WI38 (cell line): ENCODE measurements at regions not wholly inside any gene's neighbourhood (a gene's known extent, or its start where the extent isn't known, plus 50 kb on each side); places are given as distances from the start of the nearest gene placed in this dataset.
"Not testable (repeated sequence)": the region's sequence is repeated elsewhere in the genome, so short reads cannot be mapped to it uniquely, and the experiment has no call there.

ENCODE experiments used
- H3K4me3 ChIP-seq: 2 replicates; pipeline ENCODE4 v1.5.1; 2011; ENCODE audit warnings: low read depth, mild to moderate bottlenecking, control low read depth, low read length
- TF ChIP-seq, protein P1 (sequence below): IDR thresholded peaks from 2 replicates; pipeline ENCODE4 v1.5.1; 2012; ENCODE audit warnings: low read depth, mild to moderate bottlenecking, control low read depth, low read length

DNA sequence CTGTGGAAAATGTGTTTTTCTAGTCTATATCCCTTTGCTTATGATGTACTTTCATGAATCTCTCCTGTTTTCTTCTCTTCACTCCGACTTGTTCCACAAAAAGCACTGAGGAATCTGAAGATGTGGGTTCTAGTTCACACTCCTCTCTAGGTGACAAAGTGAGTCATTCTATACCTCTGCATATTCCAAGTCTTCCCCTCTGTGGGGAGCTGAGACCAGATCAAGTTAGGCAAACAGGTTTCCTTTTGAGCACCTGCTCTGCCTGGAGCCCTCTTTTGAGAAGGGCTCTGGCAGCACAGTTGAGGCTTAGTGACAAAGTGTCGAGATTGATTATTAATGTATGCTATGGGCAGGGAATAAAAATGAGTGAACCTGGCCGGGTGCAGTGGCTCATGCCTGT, 82.4 kb upstream of the VGLL4 start:
- H3K4me3 ChIP-seq: no peak overlapping the region
- TF ChIP-seq, protein P1, sequence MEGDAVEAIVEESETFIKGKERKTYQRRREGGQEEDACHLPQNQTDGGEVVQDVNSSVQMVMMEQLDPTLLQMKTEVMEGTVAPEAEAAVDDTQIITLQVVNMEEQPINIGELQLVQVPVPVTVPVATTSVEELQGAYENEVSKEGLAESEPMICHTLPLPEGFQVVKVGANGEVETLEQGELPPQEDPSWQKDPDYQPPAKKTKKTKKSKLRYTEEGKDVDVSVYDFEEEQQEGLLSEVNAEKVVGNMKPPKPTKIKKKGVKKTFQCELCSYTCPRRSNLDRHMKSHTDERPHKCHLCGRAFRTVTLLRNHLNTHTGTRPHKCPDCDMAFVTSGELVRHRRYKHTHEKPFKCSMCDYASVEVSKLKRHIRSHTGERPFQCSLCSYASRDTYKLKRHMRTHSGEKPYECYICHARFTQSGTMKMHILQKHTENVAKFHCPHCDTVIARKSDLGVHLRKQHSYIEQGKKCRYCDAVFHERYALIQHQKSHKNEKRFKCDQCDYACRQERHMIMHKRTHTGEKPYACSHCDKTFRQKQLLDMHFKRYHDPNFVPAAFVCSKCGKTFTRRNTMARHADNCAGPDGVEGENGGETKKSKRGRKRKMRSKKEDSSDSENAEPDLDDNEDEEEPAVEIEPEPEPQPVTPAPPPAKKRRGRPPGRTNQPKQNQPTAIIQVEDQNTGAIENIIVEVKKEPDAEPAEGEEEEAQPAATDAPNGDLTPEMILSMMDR: no peak

DNA sequence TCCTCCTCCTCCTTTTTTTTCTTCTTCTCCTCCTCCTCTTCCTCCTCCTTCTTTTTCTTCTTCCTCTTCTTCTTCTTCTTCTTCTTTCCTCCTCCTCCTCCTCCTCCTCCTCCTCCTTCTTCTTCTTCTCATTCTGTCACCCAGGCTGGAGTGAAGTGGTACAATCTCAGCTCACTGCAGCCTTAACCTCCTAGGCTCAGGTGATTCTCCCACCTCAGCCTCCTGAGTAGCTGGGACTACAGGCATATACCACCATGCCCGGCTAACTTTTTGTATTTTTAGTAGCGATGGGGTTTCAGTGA, 81.6 kb upstream of the VGLL4 start:
- not testable (repeated sequence) for H3K4me3 ChIP-seq

DNA sequence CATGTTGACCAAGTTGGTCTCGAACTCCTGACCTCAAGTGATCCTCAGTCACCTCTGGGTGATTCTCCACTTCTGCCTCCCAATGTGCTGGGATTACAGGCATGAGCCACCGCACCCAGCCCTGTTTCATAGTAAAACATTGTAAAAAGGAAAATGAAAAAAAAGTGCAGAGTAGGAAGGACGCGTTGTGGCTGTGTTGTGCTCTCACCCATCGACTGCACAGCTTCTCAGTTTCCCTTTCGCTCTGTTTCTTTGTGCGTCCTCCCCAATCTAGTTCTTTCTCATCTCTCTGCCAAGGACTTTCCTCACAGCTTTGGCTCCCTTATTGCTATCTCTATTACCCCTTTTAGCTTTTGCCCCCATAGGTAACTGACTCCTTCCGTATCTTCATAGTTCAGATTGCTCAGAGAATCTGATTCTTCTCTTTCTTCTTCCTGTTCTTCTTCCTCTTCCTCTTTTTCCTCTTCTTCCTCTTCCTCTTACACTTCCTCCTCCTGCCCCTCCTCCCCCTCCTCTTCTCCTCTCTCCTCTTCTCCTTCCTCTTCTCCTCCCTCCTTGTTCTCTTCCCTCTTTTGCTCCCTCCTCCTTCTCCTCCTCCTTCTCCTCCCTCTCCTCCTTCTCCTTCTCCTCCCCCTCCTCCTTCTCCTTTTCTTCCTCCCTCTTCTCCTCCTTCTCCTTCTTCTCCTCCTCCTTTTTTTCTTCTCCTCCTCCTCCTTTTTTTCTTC, 81.1 kb upstream of the VGLL4 start:
- H3K4me3 ChIP-seq: no peak overlapping the region
- TF ChIP-seq, protein P1: no peak

DNA sequence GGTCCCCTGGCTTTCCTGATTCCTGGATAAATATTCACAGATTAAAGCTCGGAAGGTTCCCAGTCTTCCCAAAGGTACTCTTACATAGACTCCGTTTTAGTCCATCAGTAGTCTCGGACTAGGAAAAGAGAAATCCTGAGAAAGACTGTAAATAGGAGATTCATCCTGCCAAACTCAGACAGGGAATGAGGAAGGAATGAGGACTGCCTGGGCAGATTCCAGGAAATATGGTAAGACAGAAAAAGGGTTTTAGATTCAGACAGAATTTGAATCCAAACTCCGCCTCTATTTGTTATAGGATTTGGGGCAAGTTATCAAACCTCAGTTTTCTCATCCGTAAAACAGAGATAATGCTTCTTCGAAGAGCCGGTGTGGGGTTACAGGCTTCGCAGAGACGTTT, 77.8 kb upstream of the VGLL4 start:
- no peak overlapping the region for H3K4me3 ChIP-seq

DNA sequence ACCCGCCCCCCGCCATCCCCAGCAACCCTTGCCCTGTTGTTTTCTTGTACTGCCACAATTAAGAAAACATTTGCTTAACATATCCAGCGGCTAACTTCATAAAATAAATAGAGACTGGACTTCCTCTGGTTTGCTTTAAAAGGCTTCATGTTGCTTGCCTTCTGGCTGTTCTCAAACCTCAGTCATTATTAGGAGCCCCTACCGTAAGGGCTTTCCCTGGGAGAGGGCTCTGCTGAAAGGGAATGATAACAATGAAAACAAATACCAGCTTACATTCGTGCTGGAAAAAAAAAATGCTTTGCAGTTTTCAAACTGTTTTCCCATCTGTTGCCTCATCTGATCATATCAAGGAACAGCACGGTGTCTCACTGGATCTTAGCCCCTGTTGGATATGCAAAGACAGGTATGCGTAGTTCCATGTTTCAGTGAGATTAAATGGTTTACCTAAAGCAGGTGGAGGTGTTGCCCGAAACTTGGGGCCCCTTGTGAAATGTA, 77.2 kb upstream of the VGLL4 start:
- peak overlapping the region; percentile 85 for H3K4me3 ChIP-seq
- TF ChIP-seq, protein P1: no peak

More for the DNA sequence above, 77.8 kb upstream of the VGLL4 start:
- TF ChIP-seq, protein P1: no peak

DNA sequence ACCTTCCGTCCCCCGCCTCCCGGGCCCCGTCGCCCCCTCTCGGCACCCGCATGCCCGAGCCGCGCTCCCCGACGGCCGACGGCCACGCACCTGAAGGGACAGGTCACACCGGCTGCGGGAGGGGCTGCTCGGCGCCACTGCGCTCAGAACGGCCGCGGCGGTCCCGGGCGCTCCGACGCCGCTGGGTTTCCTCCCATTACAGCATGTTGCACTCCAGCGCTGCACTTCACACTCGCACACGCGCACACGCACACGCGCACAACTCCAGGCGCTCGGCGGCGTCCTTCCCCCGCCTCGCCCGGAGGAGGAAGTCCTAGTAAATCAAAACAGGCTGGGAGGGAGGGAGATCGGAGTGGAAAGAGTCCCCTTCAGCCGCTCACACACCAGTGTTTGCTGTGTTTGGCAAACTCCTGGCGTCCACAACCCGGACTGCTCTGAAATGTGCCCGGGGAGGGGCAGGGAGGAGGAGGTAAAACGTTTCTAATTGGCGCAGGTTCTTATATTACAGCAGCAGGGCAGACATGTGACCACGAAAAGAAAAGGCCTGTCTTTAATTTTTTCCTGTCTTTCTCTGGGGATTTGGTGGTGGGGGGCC, 76.7 kb upstream of the VGLL4 start:
- TF ChIP-seq, protein P1: no peak
- peak overlapping the region; percentile 85 for H3K4me3 ChIP-seq

DNA sequence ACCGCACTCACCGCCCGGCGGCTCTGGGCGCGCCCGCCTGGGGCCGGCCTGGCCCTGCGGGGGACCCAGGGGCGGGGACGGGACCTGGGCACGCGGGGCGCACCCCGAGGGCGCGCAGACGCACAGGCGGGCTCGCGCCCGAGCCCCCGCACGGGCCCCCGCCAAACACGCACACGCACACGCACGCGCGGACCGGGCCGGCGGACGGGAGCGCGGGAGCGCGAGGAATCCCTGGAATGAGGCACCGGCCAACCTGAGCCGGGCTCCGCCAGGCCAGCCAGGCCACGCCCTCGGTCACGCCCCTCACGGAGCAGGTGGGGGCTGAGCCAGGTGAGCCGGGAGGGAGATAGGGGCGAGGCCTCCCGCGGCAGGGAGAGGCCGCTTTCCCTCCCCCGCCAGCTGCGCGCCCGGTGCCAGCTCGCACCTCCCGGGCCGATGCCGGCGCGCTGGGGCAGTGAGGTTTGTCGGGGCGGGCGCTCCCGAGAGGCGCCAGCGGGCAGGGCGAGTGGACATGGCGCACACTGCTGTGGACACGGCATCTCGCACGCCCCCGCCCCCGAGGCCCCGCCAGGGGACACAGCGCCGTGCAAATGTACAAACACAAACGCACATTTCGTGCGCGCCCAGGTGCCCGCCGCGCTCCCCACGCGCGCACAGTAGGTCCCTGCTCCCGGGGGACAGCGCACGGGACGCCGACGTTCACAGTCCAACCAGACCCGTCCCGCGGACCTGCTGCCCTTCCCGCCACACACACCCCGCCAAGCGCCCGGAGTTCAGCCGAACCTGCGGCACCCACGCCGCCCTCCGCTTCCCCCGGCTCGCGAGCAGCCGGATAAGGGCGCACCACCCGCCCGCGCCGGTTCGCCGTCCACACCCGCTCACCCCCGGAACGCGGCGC, 75.9 kb upstream of the VGLL4 start:
- H3K4me3 ChIP-seq: peak overlapping the region; percentile 85
- TF ChIP-seq, protein P1: no peak
